Cerebellar cortex (tissue), 1 donor: ENCODE measurements at regions not wholly inside any gene's neighbourhood (a gene's known extent, or its start where the extent isn't known, plus 50 kb on each side); places are given as distances from the start of the nearest gene placed in this dataset.
"Not testable (repeated sequence)": the region's sequence is repeated elsewhere in the genome, so short reads cannot be mapped to it uniquely, and the experiment has no call there.

ENCODE experiments used
- DNase-seq: peaks from one replicate; pipeline ENCODE4 v3.0.0-alpha.2; 2015; ENCODE audit warnings: low spot score

GRCh38 chr20:51185861-51186260 is 163.0 kb upstream of the KCNG1 start:
- no peak for DNase-seq

- DNase-seq, result peak; percentile 3
These were observed 162.4 kb upstream of the KCNG1 start for GRCh38 chr20:51185277-51185676.

- DNase-seq, result no peak
These were observed 161.4 kb upstream of the KCNG1 start for GRCh38 chr20:51184289-51184688.

- DNase-seq, result no peak
These were observed 160.5 kb upstream of the KCNG1 start for GRCh38 chr20:51183451-51183850.

GRCh38 chr20:51182571-51182970 is 159.7 kb upstream of the KCNG1 start:
- DNase-seq, result no peak

GRCh38 chr20:51178153-51178552 is 155.2 kb upstream of the KCNG1 start:
- no peak for DNase-seq

GRCh38 chr20:51176876-51177275 is 154.0 kb upstream of the KCNG1 start:
- DNase-seq, result no peak

GRCh38 chr20:51176446-51176845 is 153.5 kb upstream of the KCNG1 start:
- DNase-seq, result no peak

- no peak for DNase-seq
These were observed 152.8 kb upstream of the KCNG1 start for GRCh38 chr20:51175724-51176123.

GRCh38 chr20:51175156-51175555 is 152.2 kb upstream of the KCNG1 start:
- no peak for DNase-seq

- no peak for DNase-seq
These were observed 151.6 kb upstream of the KCNG1 start for GRCh38 chr20:51174536-51174935.

GRCh38 chr20:51172558-51173428 is 149.9 kb upstream of the KCNG1 start:
- DNase-seq, result no peak

- DNase-seq, result no peak
These were observed 148.2 kb upstream of the KCNG1 start for GRCh38 chr20:51171141-51171540.

GRCh38 chr20:51169813-51170212 is 146.9 kb upstream of the KCNG1 start:
- no peak for DNase-seq

GRCh38 chr20:51167911-51168310 is 145.0 kb upstream of the KCNG1 start:
- DNase-seq, result not testable (repeated sequence)

- DNase-seq, result no peak
These were observed 143.6 kb upstream of the KCNG1 start for GRCh38 chr20:51166489-51166888.

GRCh38 chr20:51165131-51165530 is 142.2 kb upstream of the KCNG1 start:
- no peak for DNase-seq

- DNase-seq, result no peak
These were observed 141.8 kb upstream of the KCNG1 start for GRCh38 chr20:51164731-51165130.

- DNase-seq, result no peak
These were observed 141.2 kb upstream of the KCNG1 start for GRCh38 chr20:51163996-51164600.

GRCh38 chr20:51162015-51162414 is 139.1 kb upstream of the KCNG1 start:
- DNase-seq, result no peak

GRCh38 chr20:51160821-51161220 is 137.9 kb upstream of the KCNG1 start:
- DNase-seq, result no peak

GRCh38 chr20:51159981-51160380 is 137.1 kb upstream of the KCNG1 start:
- DNase-seq, result no peak

GRCh38 chr20:51159303-51159702 is 136.4 kb upstream of the KCNG1 start:
- no peak for DNase-seq

GRCh38 chr20:51158226-51158625 is 135.3 kb upstream of the KCNG1 start:
- no peak for DNase-seq
